Mammary epithelial cell (primary cell): ENCODE measurements at regions not wholly inside any gene's neighbourhood (a gene's known extent, or its start where the extent isn't known, plus 50 kb on each side); places are given as distances from the start of the nearest gene placed in this dataset.

ENCODE experiments used
- EZH2 ChIP-seq: IDR thresholded peaks from 2 replicates; pipeline ENCODE4 v1.6.1; 2012; ENCODE audit warnings: low read length, inconsistent platforms, borderline replicate concordance
- TF ChIP-seq, protein P1 (sequence below), 2 donors: IDR thresholded peaks in 1 of 2; conservative IDR thresholded peaks in 1 of 2; 2 replicates each; pipeline ENCODE4 v1.5.1; 2011 to 2012; ENCODE audit warnings: inconsistent platforms in 2 of 2, low read length in 2 of 2, mild to moderate bottlenecking in 2 of 2, control low read depth in 1 of 2, low read depth in 1 of 2; ENCODE audit not compliant: insufficient read depth in 1 of 2; ENCODE audit errors: extremely low read depth in 1 of 2

DNA sequence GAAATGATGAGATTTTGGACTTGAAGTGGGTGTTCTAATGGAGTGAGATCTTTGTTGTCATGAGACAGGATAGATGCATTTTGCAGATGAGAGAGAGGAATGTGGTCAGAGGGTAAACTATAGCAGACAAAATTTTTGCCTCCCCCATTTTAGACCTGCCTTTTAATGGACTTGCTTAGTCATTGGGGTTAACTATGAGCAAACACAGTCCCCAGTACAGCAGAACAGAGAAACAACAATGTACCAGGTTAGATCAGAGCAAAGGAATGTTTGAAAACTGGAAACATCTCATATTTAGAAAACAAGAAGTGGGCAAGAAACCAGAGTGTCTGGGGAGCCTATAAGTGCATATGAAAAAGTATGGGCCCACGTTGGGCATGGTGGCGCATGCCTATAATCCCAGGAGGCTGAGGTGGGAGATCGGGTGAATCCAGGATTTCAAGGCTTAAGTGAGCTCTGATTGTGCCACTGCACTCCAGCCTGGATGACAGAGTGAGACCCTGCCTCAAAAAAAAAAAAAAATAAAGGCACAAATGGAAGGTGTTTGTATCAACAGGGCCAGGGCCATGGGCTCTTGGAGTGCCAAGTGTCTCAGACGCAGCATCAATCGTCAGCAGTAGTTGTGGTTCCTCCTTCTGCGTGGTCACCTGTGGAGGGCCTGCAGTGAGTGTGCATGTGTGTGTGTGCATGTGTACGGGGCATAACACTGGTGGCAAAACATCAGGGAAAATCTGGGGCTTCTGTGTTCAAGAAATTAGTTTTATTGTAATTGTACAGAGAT lies 214.4 kb upstream of the S1PR3 start:
- TF ChIP-seq, protein P1, sequence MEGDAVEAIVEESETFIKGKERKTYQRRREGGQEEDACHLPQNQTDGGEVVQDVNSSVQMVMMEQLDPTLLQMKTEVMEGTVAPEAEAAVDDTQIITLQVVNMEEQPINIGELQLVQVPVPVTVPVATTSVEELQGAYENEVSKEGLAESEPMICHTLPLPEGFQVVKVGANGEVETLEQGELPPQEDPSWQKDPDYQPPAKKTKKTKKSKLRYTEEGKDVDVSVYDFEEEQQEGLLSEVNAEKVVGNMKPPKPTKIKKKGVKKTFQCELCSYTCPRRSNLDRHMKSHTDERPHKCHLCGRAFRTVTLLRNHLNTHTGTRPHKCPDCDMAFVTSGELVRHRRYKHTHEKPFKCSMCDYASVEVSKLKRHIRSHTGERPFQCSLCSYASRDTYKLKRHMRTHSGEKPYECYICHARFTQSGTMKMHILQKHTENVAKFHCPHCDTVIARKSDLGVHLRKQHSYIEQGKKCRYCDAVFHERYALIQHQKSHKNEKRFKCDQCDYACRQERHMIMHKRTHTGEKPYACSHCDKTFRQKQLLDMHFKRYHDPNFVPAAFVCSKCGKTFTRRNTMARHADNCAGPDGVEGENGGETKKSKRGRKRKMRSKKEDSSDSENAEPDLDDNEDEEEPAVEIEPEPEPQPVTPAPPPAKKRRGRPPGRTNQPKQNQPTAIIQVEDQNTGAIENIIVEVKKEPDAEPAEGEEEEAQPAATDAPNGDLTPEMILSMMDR (conservative IDR thresholded peaks at IDR 0.05 in 1 of 2, IDR thresholded peaks at IDR 0.05 in 1 of 2; ENCODE audit: extremely low read depth in 1 of 2, insufficient read depth in 1 of 2, low read depth in 1 of 2, low read length in 2 of 2): no peak
- no peak for TF ChIP-seq EZH2
